AG09319 (cell line): ENCODE measurements at regions not wholly inside any gene's neighbourhood (a gene's known extent, or its start where the extent isn't known, plus 50 kb on each side); places are given as distances from the start of the nearest gene placed in this dataset.
"Not testable (repeated sequence)": the region's sequence is repeated elsewhere in the genome, so short reads cannot be mapped to it uniquely, and the experiment has no call there.

Experiments used
- DNase-seq: peaks from one replicate; pipeline ENCODE4 v3.0.0-alpha.2; 2010; ENCODE audit warnings: low read depth; ENCODE audit errors: extremely low read depth
- CTCF ChIP-seq: IDR thresholded peaks from 2 replicates; pipeline ENCODE4 v1.5.1; 2011; ENCODE audit warnings: low read depth, mild to moderate bottlenecking, inconsistent platforms, low read length, moderate library complexity

GRCh38 chr19:13644645-13645044 is 119.7 kb upstream of the MRI1 start:
- DNase-seq = no peak
- no peak for TF ChIP-seq CTCF

GRCh38 chr19:13640611-13641010 is 123.7 kb upstream of the MRI1 start:
- no peak for TF ChIP-seq CTCF
- DNase-seq = no peak

DNA sequence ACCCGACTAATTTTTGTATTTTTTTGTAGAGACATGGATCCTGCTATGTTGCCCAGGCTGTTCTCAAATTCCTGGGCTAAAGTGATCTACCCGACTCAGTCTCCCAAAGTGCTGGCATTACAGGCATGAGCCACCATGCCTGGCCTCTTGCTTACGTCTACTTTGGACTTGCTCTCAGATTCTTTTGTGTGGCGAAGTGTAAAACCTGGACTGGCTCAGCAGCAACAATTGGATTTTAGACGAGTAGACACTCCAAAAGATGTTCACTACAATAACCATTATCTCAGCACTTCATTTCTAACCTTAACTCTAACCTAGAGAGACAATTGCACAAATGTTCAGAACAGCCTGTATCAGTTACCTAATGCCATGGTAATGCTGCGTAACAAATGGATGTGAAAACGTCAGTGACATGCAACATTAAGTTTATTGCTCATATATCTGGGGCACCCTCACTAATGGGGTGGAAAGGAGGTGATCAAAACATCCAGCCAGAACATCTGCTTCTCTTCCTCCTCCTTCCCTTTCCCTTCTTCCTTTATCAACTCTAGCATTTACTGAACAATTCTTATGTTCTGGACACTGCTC is 124.9 kb upstream of the MRI1 start:
- no peak for DNase-seq
- no peak for TF ChIP-seq CTCF

DNA sequence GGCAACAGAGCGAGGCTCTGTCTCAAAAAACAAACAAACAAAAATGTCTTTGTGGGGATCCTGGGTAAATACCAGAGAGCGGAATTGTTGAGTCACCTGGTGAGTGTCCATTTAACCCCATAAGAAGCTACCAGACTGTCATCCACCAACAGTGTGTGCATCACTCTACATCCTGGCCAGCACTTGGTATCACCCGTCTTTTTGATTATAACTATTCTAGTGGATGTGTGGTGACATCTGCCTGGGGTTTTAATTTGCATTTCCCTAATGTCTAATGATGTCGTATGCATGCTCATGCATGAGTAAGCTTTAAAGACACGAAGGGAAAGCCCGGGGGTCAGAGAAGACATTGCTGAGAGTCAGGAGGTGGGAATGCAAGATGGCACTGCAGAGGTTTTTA is 126.7 kb upstream of the MRI1 start:
- no peak for DNase-seq
- TF ChIP-seq CTCF = no peak

DNA sequence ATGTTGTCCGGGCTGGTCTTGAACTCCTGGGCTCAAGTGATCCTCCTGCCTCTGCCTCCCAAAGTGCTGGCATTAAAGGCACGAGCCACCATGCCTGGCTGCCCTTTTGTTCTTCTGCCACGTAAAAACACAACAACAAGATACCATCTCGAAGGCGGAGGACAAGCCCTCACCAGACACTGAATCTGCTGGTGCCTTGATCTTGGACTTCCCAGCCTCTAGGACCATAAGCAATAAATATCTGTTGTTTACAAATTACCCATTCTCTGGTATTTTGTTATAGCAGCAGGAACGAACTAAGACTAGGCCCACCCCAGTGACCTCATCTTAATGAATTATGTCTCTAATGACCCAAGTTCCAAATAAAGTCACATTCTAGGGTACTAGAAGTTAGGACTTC is 128.4 kb upstream of the CACNA1A start:
- DNase-seq = no peak
- TF ChIP-seq CTCF = no peak

DNA sequence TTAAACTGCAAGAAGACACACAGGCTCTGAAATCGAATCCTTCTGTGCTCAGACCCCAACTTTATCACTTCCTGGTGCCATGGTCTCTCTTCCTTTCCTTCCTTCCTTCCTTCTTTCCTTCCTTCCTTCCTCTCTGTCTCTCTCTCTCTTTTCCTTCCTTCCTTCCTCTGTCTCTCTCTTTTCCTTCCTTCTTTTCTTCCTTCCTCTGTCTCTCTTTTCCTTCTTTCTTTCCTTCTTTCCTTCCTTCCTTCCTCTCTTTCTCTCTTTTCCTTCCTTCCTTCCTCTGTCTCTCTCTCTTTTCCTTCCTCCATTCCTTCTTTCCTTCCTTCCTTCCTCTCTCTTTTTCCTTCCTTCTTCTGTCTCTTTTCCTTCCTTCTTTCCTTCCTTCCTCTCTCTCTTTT is 127.2 kb upstream of the CACNA1A start:
- no peak for DNase-seq
- TF ChIP-seq CTCF = no peak

- no peak for TF ChIP-seq CTCF
- DNase-seq = peak; percentile 22
Measured at GRCh38 chr19:13633109-13633508, 126.8 kb upstream of the CACNA1A start.

DNA sequence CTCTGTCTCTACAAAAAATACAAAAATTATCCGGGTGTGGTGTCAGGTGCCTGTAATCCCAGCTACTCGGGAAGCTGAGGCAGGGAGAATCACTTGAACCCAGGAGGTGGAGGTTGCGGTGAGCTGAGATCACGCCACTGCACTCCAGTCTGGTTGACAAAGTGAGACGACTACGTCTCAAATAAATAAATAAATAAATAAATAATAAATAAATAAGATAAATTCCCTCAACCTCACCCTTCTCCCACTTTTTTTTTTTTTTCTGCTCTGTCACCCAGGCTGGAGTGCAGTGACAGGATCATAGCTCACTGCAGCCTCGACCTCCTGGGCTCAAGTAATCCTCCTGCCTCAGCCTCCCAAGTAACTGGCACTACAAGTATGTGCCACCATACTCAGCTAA is 125.9 kb upstream of the CACNA1A start:
- DNase-seq = not testable (repeated sequence)
